Keratinocyte (primary cell): ENCODE measurements at regions not wholly inside any gene's neighbourhood (a gene's known extent, or its start where the extent isn't known, plus 50 kb on each side); places are given as distances from the start of the nearest gene placed in this dataset.

Experiments
- EZH2 ChIP-seq: IDR thresholded peaks from one replicate; pipeline ENCODE4 v1.6.1; 2012; ENCODE audit warnings: inconsistent platforms, mild to moderate bottlenecking, low read length, moderate library complexity
- TF ChIP-seq, protein P1 (sequence below), 3 experiments: IDR thresholded peaks in 1 of 3; conservative IDR thresholded peaks in 1 of 3; optimal IDR thresholded peaks in 1 of 3; 2 replicates in 2 of 3; 3 replicates in 1 of 3; pipeline versions ENCODE3 to v1.5.1; 2011; ENCODE audit warnings: low read length in 3 of 3, mild to moderate bottlenecking in 3 of 3, moderate library complexity in 2 of 3, control low read depth in 1 of 3, inconsistent platforms in 1 of 3; ENCODE audit not compliant: insufficient read depth in 2 of 3; ENCODE audit errors: extremely low read depth in 1 of 3

DNA sequence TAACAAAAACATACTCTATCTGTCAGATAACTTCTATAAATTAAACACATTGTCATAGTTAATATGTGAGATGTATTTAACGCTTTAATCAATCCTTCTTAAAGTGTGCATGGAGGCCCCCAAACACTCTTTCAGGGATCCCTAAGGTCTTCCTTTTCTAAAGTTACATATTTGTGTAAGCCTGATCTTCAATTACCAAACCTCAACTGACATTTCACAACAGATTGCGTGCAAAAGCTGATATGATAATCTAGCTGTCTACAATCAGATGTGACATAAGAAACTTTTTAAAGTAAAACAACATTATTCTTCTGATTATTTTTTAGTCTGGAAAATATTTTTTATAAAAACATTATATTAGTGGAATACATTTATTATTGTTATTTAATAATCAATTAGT, 1850.4 kb downstream of the OLFM4 start:
- TF ChIP-seq, protein P1, sequence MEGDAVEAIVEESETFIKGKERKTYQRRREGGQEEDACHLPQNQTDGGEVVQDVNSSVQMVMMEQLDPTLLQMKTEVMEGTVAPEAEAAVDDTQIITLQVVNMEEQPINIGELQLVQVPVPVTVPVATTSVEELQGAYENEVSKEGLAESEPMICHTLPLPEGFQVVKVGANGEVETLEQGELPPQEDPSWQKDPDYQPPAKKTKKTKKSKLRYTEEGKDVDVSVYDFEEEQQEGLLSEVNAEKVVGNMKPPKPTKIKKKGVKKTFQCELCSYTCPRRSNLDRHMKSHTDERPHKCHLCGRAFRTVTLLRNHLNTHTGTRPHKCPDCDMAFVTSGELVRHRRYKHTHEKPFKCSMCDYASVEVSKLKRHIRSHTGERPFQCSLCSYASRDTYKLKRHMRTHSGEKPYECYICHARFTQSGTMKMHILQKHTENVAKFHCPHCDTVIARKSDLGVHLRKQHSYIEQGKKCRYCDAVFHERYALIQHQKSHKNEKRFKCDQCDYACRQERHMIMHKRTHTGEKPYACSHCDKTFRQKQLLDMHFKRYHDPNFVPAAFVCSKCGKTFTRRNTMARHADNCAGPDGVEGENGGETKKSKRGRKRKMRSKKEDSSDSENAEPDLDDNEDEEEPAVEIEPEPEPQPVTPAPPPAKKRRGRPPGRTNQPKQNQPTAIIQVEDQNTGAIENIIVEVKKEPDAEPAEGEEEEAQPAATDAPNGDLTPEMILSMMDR (optimal IDR thresholded peaks at IDR 0.05 in 1 of 3, IDR thresholded peaks at IDR 0.05 in 1 of 3, conservative IDR thresholded peaks at IDR 0.05 in 1 of 3; ENCODE audit: extremely low read depth in 1 of 3, insufficient read depth in 2 of 3, low read length in 3 of 3), result no peak
- TF ChIP-seq EZH2, result no peak
